Vagina (tissue), 2 donors: ENCODE measurements at regions not wholly inside any gene's neighbourhood (a gene's known extent, or its start where the extent isn't known, plus 50 kb on each side); places are given as distances from the start of the nearest gene placed in this dataset.

Experiments
- POLR2A ChIP-seq, 2 donors: fragments of 450-650 bp; IDR thresholded peaks; one replicate each; pipeline ENCODE4 v1.6.1; 2017; ENCODE audit warnings: antibody characterized with exemption in 2 of 2, mild to moderate bottlenecking in 2 of 2, moderate library complexity in 2 of 2
- POLR2AphosphoS5 ChIP-seq, 2 donors: sonication (generic); formaldehyde crosslinking; IDR thresholded peaks; one replicate each; pipeline ENCODE4 v1.9.0; 2017; ENCODE audit warnings: antibody characterized with exemption in 2 of 2, mild to moderate bottlenecking in 2 of 2, low read depth in 1 of 2; ENCODE audit not compliant: insufficient read depth in 1 of 2
- TF ChIP-seq, protein P1 (sequence below), 3 experiments: fragments of 450-650 bp in 2 of 3; fragments of 200-600 bp in 1 of 3; sonication (generic) in 1 of 3; IDR thresholded peaks; one replicate each; pipeline ENCODE4 v1.5.1; 2017 to 2019; ENCODE audit warnings: antibody characterized with exemption in 3 of 3, mild to moderate bottlenecking in 2 of 3, moderate library complexity in 2 of 3

DNA sequence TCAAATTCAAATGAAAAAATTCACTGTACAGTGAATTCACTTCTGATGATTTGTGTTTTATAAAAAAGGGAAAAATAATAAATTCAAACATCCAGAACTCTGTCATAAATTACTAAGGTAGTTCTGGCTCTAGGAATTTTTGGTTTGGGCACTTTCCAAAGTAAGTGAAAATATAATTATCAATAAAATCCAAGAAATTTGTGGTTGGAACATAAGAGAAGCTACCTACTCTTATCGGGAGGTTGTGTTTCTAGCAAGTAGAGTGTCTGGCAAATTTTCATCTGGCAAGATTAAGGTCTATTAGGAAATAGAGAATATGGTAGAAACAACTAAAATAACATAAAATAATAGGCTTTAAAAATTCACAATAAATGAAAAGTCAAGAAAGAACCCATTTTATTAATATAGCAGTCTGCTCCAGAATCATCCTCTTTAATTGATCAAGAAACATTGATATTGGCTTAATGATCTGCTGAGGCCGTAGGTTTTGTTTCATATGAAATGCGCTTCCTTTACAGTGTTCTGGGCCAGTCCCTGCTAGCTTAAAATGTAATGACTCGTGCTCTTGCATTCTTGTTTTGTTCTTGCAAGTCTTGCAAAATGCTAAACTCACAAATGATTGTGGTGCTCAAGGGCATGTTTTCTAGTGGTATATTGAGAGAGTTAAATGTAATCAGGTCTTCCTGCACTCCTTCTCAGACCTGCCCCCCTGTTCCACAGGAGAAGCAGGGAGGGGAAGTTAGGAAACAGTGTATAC, 331.4 kb downstream of the RAPGEF2 start:
- no peak for TF ChIP-seq POLR2A (IDR thresholded peaks at IDR 0.05)
- TF ChIP-seq, protein P1, sequence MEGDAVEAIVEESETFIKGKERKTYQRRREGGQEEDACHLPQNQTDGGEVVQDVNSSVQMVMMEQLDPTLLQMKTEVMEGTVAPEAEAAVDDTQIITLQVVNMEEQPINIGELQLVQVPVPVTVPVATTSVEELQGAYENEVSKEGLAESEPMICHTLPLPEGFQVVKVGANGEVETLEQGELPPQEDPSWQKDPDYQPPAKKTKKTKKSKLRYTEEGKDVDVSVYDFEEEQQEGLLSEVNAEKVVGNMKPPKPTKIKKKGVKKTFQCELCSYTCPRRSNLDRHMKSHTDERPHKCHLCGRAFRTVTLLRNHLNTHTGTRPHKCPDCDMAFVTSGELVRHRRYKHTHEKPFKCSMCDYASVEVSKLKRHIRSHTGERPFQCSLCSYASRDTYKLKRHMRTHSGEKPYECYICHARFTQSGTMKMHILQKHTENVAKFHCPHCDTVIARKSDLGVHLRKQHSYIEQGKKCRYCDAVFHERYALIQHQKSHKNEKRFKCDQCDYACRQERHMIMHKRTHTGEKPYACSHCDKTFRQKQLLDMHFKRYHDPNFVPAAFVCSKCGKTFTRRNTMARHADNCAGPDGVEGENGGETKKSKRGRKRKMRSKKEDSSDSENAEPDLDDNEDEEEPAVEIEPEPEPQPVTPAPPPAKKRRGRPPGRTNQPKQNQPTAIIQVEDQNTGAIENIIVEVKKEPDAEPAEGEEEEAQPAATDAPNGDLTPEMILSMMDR (IDR thresholded peaks at IDR 0.05), result no peak
- no peak for TF ChIP-seq POLR2AphosphoS5 (IDR thresholded peaks at IDR 0.05; ENCODE audit: insufficient read depth in 1 of 2, low read depth in 1 of 2)
